ENCODE measurements at regions not wholly inside any gene's neighbourhood (a gene's known extent, or its start where the extent isn't known, plus 50 kb on each side); places are given as distances from the start of the nearest gene placed in this dataset.
"Not testable (repeated sequence)": the region's sequence is repeated elsewhere in the genome, so short reads cannot be mapped to it uniquely, and the experiment has no call there.

DNA sequence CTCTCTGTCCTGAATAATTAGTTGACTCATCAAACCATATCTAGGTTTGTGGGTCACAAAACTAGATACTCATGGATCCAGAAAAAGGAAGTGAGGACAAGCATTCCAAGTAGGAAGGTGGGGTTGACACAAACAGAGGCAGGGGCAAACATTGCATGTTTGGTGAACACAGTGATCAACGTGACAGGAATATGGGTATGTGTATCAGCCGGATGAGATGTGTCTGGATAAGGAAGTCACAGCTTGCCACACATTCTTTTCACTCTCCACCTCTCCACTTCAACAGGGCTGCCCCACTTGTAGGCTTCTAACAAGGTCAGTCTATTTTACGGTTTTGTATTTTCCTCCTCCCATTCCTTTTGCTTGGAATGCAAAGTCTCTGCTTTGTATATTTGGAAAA is 319.0 kb downstream of the CYRIA start:
- H3K36me3 Mint-ChIP-seq = no peaks in the 10 kb centered on the region
- H3K4me1 ChIP-seq (ENCODE audit: insufficient read depth, low read length) = no peaks in the 10 kb centered on the region
- H3K27ac Mint-ChIP-seq = peak overlapping the region in 1 of 8 donors; percentile 22
- H3K9me3 Mint-ChIP-seq = peaks cover 1 to 11% (median 5%) of the 10 kb centered on the region in 5 donors
- no peak overlapping the region for H3K27ac ChIP-seq (ENCODE audit: low read depth, low read length)
- H3K27me3 ChIP-seq (ENCODE audit: insufficient read depth, low read length, poor library complexity, severe bottlenecking) = no peaks in the 10 kb centered on the region
- no peak for DNase-seq
- POLR2A ChIA-PET = no interaction called here
- no peaks in the 10 kb centered on the region for H3K9me3 ChIP-seq (ENCODE audit: low read length)
- H3K36me3 ChIP-seq (ENCODE audit: insufficient read depth, low read length) = no peaks in the 10 kb centered on the region
- no peak overlapping the region for H3K4me3 ChIP-seq (ENCODE audit: low read length)
- H3K27me3 Mint-ChIP-seq = no peaks in the 10 kb centered on the region
- CTCF ChIA-PET = no interaction called here
- H3K4me1 Mint-ChIP-seq = no peaks in the 10 kb centered on the region
- no peak overlapping the region for H3K4me3 Mint-ChIP-seq

DNA sequence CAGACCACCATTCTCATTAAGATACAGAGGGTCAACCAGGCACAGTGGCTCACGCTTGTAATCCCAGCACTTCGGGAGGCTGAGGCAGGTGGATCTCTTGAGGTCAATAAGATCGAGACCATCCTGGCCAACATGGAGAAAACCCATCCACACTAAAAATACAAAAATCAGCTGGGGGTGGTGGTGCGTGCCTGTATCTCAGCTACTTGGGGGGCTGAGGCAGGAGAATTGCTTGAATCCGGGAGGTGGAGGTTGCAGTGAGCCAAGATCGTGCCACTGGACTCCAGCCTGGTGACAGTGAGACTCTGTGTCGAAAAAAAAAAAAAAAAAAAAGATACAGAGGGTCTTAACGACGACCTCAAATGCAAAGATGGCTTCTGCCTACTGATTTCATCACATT is 320.4 kb downstream of the CYRIA start:
- H3K27me3 Mint-ChIP-seq; DNase-seq; H3K36me3 ChIP-seq (ENCODE audit: insufficient read depth, low read length); H3K4me1 Mint-ChIP-seq; POLR2A ChIA-PET; H3K4me3 Mint-ChIP-seq; H3K27ac Mint-ChIP-seq; H3K36me3 Mint-ChIP-seq; H3K27ac ChIP-seq (ENCODE audit: low read depth, low read length); CTCF ChIA-PET; H3K4me1 ChIP-seq (ENCODE audit: insufficient read depth, low read length); H3K27me3 ChIP-seq (ENCODE audit: insufficient read depth, low read length, poor library complexity, severe bottlenecking); H3K4me3 ChIP-seq (ENCODE audit: low read length); H3K9me3 ChIP-seq (ENCODE audit: low read length): not testable (repeated sequence)
- H3K9me3 Mint-ChIP-seq = peaks cover 0 to 16% (median 4%) of the 10 kb centered on the region in 5 donors

- H3K4me1 ChIP-seq (ENCODE audit: insufficient read depth, low read length) = no peaks in the 10 kb centered on the region
- H3K9me3 ChIP-seq (ENCODE audit: low read length) = no peaks in the 10 kb centered on the region
- no peaks in the 10 kb centered on the region for H3K27me3 ChIP-seq (ENCODE audit: insufficient read depth, low read length, poor library complexity, severe bottlenecking)
- no peak overlapping the region for H3K4me3 ChIP-seq (ENCODE audit: low read length)
- POLR2A ChIA-PET = no interaction called here
- Mint-ChIP-seq H3K27ac (no peak overlapping the region), H3K27me3 (no peaks in the 10 kb centered on the region), H3K4me1 (no peaks in the 10 kb centered on the region), H3K4me3 (no peak overlapping the region), H3K9me3 (peaks cover 7 to 30% (median 13%) of the 10 kb centered on the region in 5 donors), H3K36me3 (no peaks in the 10 kb centered on the region)
- no peak for DNase-seq
- no peaks in the 10 kb centered on the region for H3K36me3 ChIP-seq (ENCODE audit: insufficient read depth, low read length)
- no peak overlapping the region for H3K27ac ChIP-seq (ENCODE audit: low read depth, low read length)
- CTCF ChIA-PET = no interaction called here
Observed at GRCh38 chr2:16339206-16339605, 326.4 kb downstream of the CYRIA start.

DNA sequence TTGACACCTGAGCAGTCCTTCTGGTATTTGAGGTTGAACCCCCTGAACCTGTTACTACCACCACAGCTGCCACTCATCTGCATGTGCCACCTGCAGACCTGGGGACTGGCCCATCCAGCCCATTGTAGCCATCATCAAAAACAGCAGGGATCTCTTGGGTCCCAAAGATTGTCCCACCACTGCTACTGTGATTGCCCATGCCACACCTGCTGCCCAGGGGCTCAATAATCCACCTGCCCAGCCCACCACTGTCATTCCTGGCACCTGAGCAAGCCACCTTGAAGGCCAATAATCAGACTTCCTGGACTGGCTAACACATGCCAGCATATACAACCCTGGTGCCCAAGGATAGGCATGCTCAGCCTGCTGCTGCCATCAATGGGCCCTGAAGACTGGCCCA is 327.6 kb downstream of the CYRIA start:
- Histone ChIP-seq H3K9me3 (ENCODE audit: low read length) (no peaks in the 10 kb centered on the region), H3K4me3 (ENCODE audit: low read length) (no peak overlapping the region), H3K36me3 (ENCODE audit: insufficient read depth, low read length) (no peaks in the 10 kb centered on the region), H3K27me3 (ENCODE audit: insufficient read depth, low read length, poor library complexity, severe bottlenecking) (no peaks in the 10 kb centered on the region), H3K27ac (ENCODE audit: low read depth, low read length) (no peak overlapping the region), H3K4me1 (ENCODE audit: insufficient read depth, low read length) (no peaks in the 10 kb centered on the region)
- H3K36me3 Mint-ChIP-seq = no peaks in the 10 kb centered on the region
- peaks cover 7 to 30% (median 13%) of the 10 kb centered on the region in 5 donors for H3K9me3 Mint-ChIP-seq
- H3K27ac Mint-ChIP-seq = no peak overlapping the region
- no peaks in the 10 kb centered on the region for H3K4me1 Mint-ChIP-seq
- ChIA-PET POLR2A (no interaction called here), CTCF (no interaction called here)
- H3K4me3 Mint-ChIP-seq = no peak overlapping the region
- no peak for DNase-seq
- no peaks in the 10 kb centered on the region for H3K27me3 Mint-ChIP-seq

- no peak for DNase-seq
- Histone ChIP-seq H3K36me3 (ENCODE audit: insufficient read depth, low read length) (no peaks in the 10 kb centered on the region), H3K4me3 (ENCODE audit: low read length) (no peak overlapping the region), H3K9me3 (ENCODE audit: low read length) (no peaks in the 10 kb centered on the region), H3K4me1 (ENCODE audit: insufficient read depth, low read length) (no peaks in the 10 kb centered on the region), H3K27me3 (ENCODE audit: insufficient read depth, low read length, poor library complexity, severe bottlenecking) (no peaks in the 10 kb centered on the region), H3K27ac (ENCODE audit: low read depth, low read length) (no peak overlapping the region)
- CTCF ChIA-PET = no interaction called here
- POLR2A ChIA-PET = no interaction called here
- Mint-ChIP-seq H3K4me1 (no peaks in the 10 kb centered on the region), H3K27ac (no peak overlapping the region), H3K9me3 (peaks cover 7 to 26% (median 13%) of the 10 kb centered on the region in 5 donors), H3K36me3 (no peaks in the 10 kb centered on the region), H3K27me3 (no peaks in the 10 kb centered on the region), H3K4me3 (no peak overlapping the region)
Observed at GRCh38 chr2:16336916-16337315, 328.7 kb downstream of the CYRIA start.

DNA sequence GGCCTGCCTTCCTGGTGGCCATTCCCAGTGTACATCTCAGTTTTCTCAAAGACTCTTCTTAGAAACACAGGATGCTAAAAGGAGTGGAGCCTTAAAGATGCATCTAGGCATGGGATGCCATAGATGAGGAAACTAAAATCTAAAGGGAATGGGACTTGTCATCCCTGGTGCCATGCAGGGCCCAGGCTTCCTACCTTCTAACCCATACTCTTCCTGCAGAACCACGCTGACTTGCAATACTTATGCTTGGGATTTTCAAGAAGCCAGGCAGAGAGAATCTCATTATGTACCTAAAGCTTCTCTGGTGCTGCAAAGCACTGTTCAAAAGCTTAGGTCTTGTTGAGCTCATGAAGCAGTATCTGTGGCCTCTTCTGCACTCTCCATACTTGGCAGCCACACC is 329.1 kb downstream of the CYRIA start:
- H3K4me3 ChIP-seq (ENCODE audit: low read length) = no peak overlapping the region
- ChIA-PET CTCF (no interaction called here), POLR2A (no interaction called here)
- peaks cover 7 to 22% (median 12%) of the 10 kb centered on the region in 5 donors for H3K9me3 Mint-ChIP-seq
- H3K4me1 Mint-ChIP-seq = no peaks in the 10 kb centered on the region
- H3K4me3 Mint-ChIP-seq = no peak overlapping the region
- no peaks in the 10 kb centered on the region for H3K27me3 ChIP-seq (ENCODE audit: insufficient read depth, low read length, poor library complexity, severe bottlenecking)
- no peaks in the 10 kb centered on the region for H3K36me3 ChIP-seq (ENCODE audit: insufficient read depth, low read length)
- no peak for DNase-seq
- H3K4me1 ChIP-seq (ENCODE audit: insufficient read depth, low read length) = no peaks in the 10 kb centered on the region
- no peaks in the 10 kb centered on the region for H3K9me3 ChIP-seq (ENCODE audit: low read length)
- H3K27ac Mint-ChIP-seq = no peak overlapping the region
- no peaks in the 10 kb centered on the region for H3K27me3 Mint-ChIP-seq
- H3K36me3 Mint-ChIP-seq = no peaks in the 10 kb centered on the region
- no peak overlapping the region for H3K27ac ChIP-seq (ENCODE audit: low read depth, low read length)

DNA sequence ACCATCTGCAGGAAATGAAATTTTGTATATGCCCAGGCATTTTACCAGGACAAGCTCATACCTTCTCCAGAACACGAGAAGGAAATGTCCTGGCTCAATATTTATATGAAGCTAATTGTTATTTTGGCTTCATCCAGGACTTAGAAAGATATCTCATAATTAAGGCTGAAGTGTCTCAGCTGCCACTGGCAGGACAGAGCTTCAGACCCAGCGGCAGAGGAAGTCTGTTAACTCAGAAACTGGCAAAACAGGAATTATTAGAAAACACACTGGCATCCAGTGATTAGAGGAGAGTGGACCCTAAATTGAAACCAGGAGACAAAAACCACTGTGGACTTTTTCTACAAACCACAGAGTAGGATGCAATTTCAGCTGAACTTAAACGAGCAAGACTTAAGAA is 329.7 kb downstream of the CYRIA start:
- Mint-ChIP-seq H3K4me1 (no peaks in the 10 kb centered on the region), H3K4me3 (no peak overlapping the region), H3K27ac (no peak overlapping the region), H3K36me3 (no peaks in the 10 kb centered on the region), H3K9me3 (peaks cover 7 to 22% (median 12%) of the 10 kb centered on the region in 5 donors), H3K27me3 (no peaks in the 10 kb centered on the region)
- H3K4me1 ChIP-seq (ENCODE audit: insufficient read depth, low read length) = no peaks in the 10 kb centered on the region
- ChIA-PET POLR2A (no interaction called here), CTCF (no interaction called here)
- DNase-seq = no peak
- H3K27me3 ChIP-seq (ENCODE audit: insufficient read depth, low read length, poor library complexity, severe bottlenecking) = no peaks in the 10 kb centered on the region
- no peak overlapping the region for H3K27ac ChIP-seq (ENCODE audit: low read depth, low read length)
- no peaks in the 10 kb centered on the region for H3K36me3 ChIP-seq (ENCODE audit: insufficient read depth, low read length)
- no peak overlapping the region for H3K4me3 ChIP-seq (ENCODE audit: low read length)
- H3K9me3 ChIP-seq (ENCODE audit: low read length) = no peaks in the 10 kb centered on the region

GRCh38 chr2:16335604-16335930 is 330.1 kb downstream of the CYRIA start:
- no peak for DNase-seq
- H3K4me1 Mint-ChIP-seq = no peaks in the 10 kb centered on the region
- Histone ChIP-seq H3K9me3 (ENCODE audit: low read length) (no peaks in the 10 kb centered on the region), H3K36me3 (ENCODE audit: insufficient read depth, low read length) (no peaks in the 10 kb centered on the region), H3K4me3 (ENCODE audit: low read length) (no peak overlapping the region), H3K27me3 (ENCODE audit: insufficient read depth, low read length, poor library complexity, severe bottlenecking) (no peaks in the 10 kb centered on the region), H3K4me1 (ENCODE audit: insufficient read depth, low read length) (no peaks in the 10 kb centered on the region), H3K27ac (ENCODE audit: low read depth, low read length) (no peak overlapping the region)
- POLR2A ChIA-PET = no interaction called here
- no peaks in the 10 kb centered on the region for H3K27me3 Mint-ChIP-seq
- no peak overlapping the region for H3K4me3 Mint-ChIP-seq
- H3K27ac Mint-ChIP-seq = no peak overlapping the region
- no peaks in the 10 kb centered on the region for H3K36me3 Mint-ChIP-seq
- peaks cover 7 to 20% (median 13%) of the 10 kb centered on the region in 5 donors for H3K9me3 Mint-ChIP-seq
- CTCF ChIA-PET = no interaction called here

DNA sequence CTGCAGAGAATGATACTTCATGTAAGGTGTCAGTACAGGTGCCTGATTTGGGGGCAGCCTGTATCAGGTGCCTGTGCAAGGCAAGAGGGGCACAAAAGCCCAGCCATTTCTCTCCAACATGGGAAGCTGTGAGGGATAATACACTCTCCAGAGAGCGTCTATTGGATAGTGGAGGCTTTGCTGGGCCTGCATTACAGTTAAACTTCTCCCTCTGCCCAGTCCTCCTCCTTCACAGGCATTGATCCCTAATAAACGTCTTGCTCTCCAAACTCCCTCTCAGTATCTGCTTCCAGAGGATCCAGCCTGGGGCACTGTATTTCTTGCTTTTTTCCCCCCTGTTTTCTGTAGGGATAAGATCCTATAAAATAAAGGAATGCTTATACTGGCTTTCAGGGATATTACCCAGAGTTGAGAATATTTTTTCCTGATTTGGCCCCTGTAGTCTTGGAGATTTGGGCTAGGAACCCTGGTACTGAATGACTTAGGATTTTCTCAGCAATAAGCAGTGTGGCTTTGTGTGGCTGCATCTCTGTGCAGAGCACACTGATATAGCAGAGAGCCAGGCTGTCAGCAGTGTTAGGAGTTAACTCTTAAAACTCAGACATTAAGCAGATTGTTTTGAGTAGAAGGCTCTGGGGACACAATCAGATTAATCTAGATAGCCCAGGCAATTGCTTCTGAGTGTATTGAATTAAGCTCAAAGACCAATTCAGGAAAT is 330.6 kb downstream of the CYRIA start:
- peaks cover 0 to under 1% of the 10 kb centered on the region in 2 donors for H3K27me3 Mint-ChIP-seq
- H3K36me3 Mint-ChIP-seq = no peaks in the 10 kb centered on the region
- H3K27ac ChIP-seq (ENCODE audit: low read depth, low read length) = no peak overlapping the region
- H3K9me3 Mint-ChIP-seq = peaks cover 7 to 16% (median 13%) of the 10 kb centered on the region in 5 donors
- no peaks in the 10 kb centered on the region for H3K36me3 ChIP-seq (ENCODE audit: insufficient read depth, low read length)
- DNase-seq = no peak
- H3K4me3 ChIP-seq (ENCODE audit: low read length) = no peak overlapping the region
- peak overlapping the region in 1 of 8 donors; percentile 19 for H3K27ac Mint-ChIP-seq
- H3K27me3 ChIP-seq (ENCODE audit: insufficient read depth, low read length, poor library complexity, severe bottlenecking) = no peaks in the 10 kb centered on the region
- ChIA-PET CTCF (no interaction called here), POLR2A (no interaction called here)
- H3K4me1 ChIP-seq (ENCODE audit: insufficient read depth, low read length) = no peaks in the 10 kb centered on the region
- no peaks in the 10 kb centered on the region for H3K9me3 ChIP-seq (ENCODE audit: low read length)
- no peaks in the 10 kb centered on the region for H3K4me1 Mint-ChIP-seq
- no peak overlapping the region for H3K4me3 Mint-ChIP-seq
